OCI-LY7 (cell line): ENCODE measurements at regions not wholly inside any gene's neighbourhood (a gene's known extent, or its start where the extent isn't known, plus 50 kb on each side); places are given as distances from the start of the nearest gene placed in this dataset.

Experiments used
- EZH2phosphoT487 ChIP-seq: fragments of 200-600 bp; sonication (generic); IDR thresholded peaks from 2 replicates; pipeline ENCODE4 v1.6.1; 2018; ENCODE audit warnings: low read depth, borderline replicate concordance, mild to moderate bottlenecking, mixed run types, antibody characterized with exemption, low read length, moderate library complexity, mixed read lengths
- TF ChIP-seq, protein P1 (sequence below): fragments of 200-600 bp; sonication (generic); conservative IDR thresholded peaks from 2 replicates; pipeline ENCODE4 v1.5.1; 2014; ENCODE audit warnings: mild to moderate bottlenecking, antibody characterized with exemption, low read length, moderate library complexity, mixed read lengths

DNA sequence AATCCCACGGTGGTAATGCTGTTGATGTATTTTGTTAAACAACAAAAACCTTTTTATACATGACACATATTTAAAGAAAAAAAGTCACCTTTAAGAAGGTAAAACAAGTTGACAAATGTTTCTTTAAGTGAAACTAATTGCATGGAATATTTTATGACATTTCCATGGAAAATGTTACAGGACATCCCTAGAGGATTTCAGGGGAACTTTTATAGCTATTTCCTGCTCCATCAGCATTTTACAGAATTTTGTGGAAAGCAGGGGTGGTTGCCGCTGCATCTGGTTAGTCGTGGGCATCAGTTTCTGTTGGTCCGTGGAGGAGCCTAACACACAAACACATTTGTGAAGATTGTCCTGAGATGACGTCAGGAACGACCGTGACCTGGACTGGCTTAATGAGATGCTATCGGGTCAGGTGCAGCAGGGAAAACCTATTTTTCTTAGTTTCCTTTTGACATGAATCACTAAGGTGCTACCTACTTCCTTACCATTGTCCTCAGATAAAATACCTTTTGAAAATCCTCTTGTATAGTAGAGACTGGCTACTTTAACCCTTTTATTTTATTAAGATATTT is 305.1 kb downstream of the MAP2K6 start:
- TF ChIP-seq, protein P1, sequence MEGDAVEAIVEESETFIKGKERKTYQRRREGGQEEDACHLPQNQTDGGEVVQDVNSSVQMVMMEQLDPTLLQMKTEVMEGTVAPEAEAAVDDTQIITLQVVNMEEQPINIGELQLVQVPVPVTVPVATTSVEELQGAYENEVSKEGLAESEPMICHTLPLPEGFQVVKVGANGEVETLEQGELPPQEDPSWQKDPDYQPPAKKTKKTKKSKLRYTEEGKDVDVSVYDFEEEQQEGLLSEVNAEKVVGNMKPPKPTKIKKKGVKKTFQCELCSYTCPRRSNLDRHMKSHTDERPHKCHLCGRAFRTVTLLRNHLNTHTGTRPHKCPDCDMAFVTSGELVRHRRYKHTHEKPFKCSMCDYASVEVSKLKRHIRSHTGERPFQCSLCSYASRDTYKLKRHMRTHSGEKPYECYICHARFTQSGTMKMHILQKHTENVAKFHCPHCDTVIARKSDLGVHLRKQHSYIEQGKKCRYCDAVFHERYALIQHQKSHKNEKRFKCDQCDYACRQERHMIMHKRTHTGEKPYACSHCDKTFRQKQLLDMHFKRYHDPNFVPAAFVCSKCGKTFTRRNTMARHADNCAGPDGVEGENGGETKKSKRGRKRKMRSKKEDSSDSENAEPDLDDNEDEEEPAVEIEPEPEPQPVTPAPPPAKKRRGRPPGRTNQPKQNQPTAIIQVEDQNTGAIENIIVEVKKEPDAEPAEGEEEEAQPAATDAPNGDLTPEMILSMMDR: no peak
- no peak for TF ChIP-seq EZH2phosphoT487
